OCI-LY7 (cell line): ENCODE measurements at regions not wholly inside any gene's neighbourhood (a gene's known extent, or its start where the extent isn't known, plus 50 kb on each side); places are given as distances from the start of the nearest gene placed in this dataset.
"Not testable (repeated sequence)": the region's sequence is repeated elsewhere in the genome, so short reads cannot be mapped to it uniquely, and the experiment has no call there.

Experiments used
- CTCF ChIP-seq: fragments of 200-600 bp; sonication (generic); conservative IDR thresholded peaks from 2 replicates; pipeline ENCODE4 v1.5.1; 2014; ENCODE audit warnings: mild to moderate bottlenecking, antibody characterized with exemption, low read length, moderate library complexity, mixed read lengths
- EZH2phosphoT487 ChIP-seq: fragments of 200-600 bp; sonication (generic); IDR thresholded peaks from 2 replicates; pipeline ENCODE4 v1.6.1; 2018; ENCODE audit warnings: low read depth, borderline replicate concordance, mild to moderate bottlenecking, mixed run types, antibody characterized with exemption, low read length, moderate library complexity, mixed read lengths

- TF ChIP-seq CTCF, EZH2phosphoT487: not testable (repeated sequence)
These were observed 985.2 kb upstream of the FANCL start for GRCh38 chr2:59226362-59226761.
